ENCODE measurements at regions not wholly inside any gene's neighbourhood (a gene's known extent, or its start where the extent isn't known, plus 50 kb on each side); places are given as distances from the start of the nearest gene placed in this dataset.

DNA sequence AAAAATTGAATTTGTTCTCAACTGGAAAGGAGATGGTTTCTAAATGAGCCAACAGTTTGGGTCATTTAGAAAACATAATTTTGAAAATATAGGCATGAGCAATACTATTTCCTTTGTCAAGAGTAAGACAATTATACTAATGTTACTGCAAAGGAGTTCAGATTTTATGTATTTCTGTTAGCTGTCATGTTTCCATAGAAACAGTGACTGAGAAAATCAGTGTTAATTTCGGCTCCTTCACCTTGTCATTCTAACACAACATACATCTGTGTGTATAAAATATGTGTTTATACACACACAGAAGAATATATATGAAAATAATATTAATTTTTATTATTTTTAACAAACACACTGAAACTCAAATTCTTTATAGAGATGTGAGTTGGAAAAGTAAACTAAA lies 178.0 kb upstream of the SPHKAP start:
- TF ChIP-seq, protein P1, sequence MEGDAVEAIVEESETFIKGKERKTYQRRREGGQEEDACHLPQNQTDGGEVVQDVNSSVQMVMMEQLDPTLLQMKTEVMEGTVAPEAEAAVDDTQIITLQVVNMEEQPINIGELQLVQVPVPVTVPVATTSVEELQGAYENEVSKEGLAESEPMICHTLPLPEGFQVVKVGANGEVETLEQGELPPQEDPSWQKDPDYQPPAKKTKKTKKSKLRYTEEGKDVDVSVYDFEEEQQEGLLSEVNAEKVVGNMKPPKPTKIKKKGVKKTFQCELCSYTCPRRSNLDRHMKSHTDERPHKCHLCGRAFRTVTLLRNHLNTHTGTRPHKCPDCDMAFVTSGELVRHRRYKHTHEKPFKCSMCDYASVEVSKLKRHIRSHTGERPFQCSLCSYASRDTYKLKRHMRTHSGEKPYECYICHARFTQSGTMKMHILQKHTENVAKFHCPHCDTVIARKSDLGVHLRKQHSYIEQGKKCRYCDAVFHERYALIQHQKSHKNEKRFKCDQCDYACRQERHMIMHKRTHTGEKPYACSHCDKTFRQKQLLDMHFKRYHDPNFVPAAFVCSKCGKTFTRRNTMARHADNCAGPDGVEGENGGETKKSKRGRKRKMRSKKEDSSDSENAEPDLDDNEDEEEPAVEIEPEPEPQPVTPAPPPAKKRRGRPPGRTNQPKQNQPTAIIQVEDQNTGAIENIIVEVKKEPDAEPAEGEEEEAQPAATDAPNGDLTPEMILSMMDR (IDR thresholded peaks at IDR 0.05): no peak
- no peak for TF ChIP-seq POLR2A (IDR thresholded peaks at IDR 0.05)
